ENCODE measurements at regions not wholly inside any gene's neighbourhood (a gene's known extent, or its start where the extent isn't known, plus 50 kb on each side); places are given as distances from the start of the nearest gene placed in this dataset.
"Not testable (repeated sequence)": the region's sequence is repeated elsewhere in the genome, so short reads cannot be mapped to it uniquely, and the experiment has no call there.

DNA sequence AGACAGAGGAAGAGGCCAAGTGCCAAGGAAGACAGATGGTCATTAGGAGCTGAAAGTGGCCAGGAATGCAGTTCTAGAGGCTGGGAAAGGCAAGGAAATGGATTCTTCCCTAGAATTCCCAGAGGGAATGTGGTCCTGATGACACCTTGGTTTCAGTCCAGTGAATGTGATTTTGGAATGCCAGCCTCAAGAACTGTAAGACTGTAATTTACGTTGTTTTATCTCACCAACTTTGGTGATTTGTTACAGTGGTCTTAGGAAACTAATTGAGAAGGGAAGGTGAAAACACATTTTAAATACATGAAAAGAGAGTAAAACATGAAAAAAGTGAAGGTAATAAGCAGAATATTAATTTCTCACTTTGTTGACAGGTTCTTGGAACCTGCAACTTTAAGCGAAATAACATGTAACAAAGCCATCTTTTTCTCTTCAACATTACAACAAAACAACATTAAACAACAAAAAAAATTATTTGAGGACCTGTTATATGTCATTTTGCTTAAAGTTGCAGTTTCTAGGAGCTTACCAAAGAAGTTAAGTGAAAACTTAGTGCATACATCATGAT lies 370.2 kb downstream of the METTL4 start:
- DNase-seq = no peak

GRCh38 chr18:2204736-2205135 lies 366.6 kb downstream of the METTL4 start:
- DNase-seq = no peak

GRCh38 chr18:2207294-2207693 lies 364.0 kb downstream of the METTL4 start:
- no peak for DNase-seq

- DNase-seq = no peak
These were observed 358.6 kb downstream of the METTL4 start for GRCh38 chr18:2212598-2213205.

GRCh38 chr18:2213905-2214304 lies 357.4 kb downstream of the METTL4 start:
- no peak for DNase-seq

DNA sequence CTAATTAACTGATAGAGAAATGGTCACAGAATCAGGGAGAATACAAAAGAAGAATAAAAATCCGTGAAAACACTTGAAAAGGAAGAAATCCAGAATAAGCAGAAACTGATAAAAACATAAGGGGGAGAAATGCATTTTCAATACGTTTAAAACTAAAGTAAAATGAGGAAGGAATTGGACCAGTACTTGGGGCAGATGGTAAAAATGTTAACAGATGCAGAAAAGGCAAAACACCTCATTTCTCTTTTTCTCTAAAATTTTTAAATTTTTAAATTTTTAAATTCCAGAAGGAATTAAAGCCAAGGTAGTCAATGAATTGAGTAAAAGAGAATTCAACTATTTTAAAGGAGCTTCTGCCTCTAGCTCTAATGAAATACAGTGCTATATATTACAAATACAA lies 353.9 kb downstream of the METTL4 start:
- no peak for DNase-seq

- no peak for DNase-seq
These were observed 353.2 kb downstream of the METTL4 start for GRCh38 chr18:2218101-2218500.

DNA sequence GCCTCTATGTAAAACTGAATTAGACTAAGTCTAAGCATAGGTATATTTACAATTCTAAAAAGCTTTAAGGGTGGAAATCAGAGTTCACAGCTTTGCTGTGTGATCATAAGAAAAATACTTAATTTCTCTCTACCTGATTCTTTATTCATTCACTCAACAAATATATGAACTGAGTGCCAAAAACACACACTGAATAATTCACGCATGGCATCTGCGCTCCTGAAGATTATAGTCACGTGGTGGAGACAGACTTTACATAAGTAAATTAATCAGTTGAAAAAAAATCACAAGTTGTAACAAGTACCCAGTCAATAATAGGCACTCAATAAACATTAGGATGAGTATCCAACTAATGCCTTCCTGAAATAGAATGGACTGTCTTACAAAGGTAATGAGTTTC lies 351.6 kb downstream of the METTL4 start:
- DNase-seq = no peak

- DNase-seq = no peak
These were observed 348.8 kb downstream of the METTL4 start for GRCh38 chr18:2222270-2223185.

GRCh38 chr18:2223449-2223848 lies 347.9 kb downstream of the METTL4 start:
- no peak for DNase-seq

DNA sequence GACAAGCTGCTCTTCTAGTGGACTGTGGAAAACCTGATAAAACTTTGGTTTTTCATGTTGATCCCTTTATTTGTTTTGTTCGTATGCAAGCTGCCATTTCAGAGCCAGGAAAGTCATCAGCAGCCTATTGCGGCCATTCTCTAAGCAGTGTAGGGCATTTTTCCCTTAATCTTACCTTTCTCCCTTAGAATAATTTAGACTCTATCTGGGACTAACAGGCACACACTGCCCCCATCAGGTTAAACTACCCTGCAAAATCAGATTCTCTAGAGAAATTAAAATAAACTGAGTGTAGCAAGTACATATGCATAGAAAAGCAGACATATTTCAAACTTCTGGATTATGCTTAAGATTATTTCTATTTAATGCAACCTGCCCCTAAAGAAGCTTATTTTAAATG lies 347.5 kb downstream of the METTL4 start:
- no peak for DNase-seq

GRCh38 chr18:2236232-2236631 lies 335.1 kb downstream of the METTL4 start:
- no peak for DNase-seq

DNA sequence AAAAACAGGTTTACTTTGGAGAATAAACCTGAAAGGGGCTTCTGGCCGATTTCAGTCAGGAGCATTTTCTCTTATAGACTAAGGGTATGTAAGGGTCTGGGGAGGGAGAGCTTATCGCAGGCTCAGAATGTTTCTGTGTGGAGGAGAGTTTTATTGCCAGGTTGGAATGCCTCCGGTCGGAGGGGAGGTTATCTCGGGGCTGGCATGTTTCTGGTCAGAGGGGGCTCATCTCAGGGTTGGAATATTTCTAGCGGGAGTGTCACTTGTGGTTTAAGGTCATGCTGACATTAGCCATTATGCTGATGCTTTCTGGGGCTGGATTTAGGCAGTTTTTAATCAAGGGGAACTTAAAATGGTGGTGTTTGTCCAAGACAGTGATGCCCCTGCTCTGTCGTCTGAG lies 333.6 kb downstream of the METTL4 start:
- no peak for DNase-seq

DNA sequence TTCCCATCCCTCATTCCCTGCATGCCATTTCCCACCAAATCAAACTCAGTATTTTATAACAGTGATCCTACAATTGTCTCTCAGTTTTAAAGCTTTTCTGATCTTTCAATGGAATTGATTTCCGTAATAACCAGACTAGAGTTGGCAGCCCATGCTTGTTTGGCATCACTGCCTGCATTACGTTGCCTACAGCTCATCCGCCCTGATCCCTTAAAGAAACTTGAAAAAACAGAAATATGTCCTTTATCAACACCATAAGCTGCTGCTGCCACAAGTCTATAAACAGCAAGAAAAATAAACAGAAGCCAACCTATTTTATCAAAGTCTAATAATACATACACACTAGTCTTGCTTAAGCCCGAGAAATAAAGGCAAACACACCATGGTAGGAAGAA lies 331.0 kb downstream of the METTL4 start:
- no peak for DNase-seq

DNA sequence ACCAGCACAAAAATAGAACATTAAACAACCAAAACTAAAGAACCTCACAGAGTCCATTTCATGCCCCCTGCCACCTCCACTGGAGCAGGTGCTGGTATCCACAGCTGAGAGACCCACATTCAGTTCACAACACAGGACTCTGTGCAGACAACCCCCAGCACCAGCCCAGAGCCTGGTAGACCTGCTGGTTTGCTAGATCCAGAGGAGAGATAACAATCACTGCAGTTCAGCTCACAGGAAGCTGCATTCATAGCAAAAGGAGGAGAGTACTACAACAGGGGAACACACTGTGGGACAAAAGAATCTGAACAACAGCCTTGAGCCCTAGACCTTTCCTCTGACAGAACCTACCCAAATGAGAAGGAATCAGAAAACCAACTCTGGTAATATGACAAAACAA lies 326.7 kb downstream of the METTL4 start:
- DNase-seq = no peak

DNA sequence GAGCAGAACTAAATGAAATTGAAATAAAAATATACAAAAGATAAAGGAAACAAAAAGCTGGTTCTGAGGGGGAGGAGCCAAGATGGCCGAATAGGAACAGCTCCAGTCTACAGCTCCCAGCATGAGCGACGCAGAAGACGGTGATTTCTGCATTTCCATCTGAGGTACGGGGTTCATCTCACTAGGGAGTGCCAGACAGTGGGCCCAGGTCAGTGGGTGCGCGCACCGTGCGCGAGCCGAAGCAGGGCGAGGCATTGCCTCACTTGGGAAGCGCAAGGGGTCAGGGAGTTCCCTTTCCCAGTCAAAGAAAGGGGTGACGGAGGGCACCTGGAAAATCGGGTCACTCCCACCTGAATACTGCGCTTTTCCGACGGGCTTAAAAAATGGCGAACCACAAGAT lies 324.2 kb downstream of the METTL4 start:
- DNase-seq = not testable (repeated sequence)

- no peak for DNase-seq
These were observed 316.3 kb downstream of the METTL4 start for GRCh38 chr18:2254977-2255376.

- DNase-seq = no peak
These were observed 314.7 kb downstream of the METTL4 start for GRCh38 chr18:2256577-2256976.

- DNase-seq = no peak
These were observed 312.4 kb downstream of the METTL4 start for GRCh38 chr18:2258954-2259353.

- no peak for DNase-seq
These were observed 307.9 kb downstream of the METTL4 start for GRCh38 chr18:2263303-2263890.

GRCh38 chr18:2274613-2275012 lies 296.7 kb downstream of the METTL4 start:
- DNase-seq = no peak

- DNase-seq = no peak
These were observed 290.2 kb downstream of the METTL4 start for GRCh38 chr18:2281086-2281485.

DNA sequence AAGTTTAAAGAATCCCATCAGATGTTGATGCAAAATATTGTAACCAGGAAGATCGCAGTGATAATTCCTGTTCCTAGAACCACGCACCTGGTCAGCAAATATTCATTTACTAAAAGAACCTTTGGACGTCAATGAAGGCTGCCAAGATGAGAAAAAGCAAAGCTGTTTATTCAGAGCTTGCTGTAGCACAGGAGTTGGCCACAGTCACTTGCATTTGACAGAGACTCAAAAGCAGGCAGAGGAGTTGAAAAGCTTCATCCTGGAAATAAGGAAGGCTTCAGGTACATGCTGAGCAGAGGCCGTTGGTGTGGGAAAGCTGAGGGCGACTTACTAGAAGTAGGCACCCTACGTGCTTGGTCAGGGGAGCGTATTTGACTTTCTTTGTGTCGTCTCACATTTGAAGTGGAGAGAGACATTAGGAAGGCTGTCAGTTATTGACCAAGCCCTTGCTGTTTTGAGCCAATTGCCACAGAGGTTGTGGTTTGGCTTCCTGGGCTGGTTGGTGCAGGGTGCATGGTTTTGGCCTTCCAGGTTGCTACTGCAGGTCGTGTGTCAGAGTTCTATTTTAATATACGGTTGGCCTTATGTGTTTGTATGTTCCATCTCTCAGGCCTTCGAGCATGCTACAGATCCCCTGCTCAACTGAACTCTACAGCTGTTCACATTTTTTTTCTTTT lies 289.6 kb downstream of the METTL4 start:
- no peak for DNase-seq
